H1 (cell line): ENCODE measurements at regions not wholly inside any gene's neighbourhood (a gene's known extent, or its start where the extent isn't known, plus 50 kb on each side); places are given as distances from the start of the nearest gene placed in this dataset.

ENCODE experiments used
- CTCF ChIA-PET: fragments of 300-600 bp; sonication (Branson Sonifier 250); formaldehyde crosslinking; loops from one replicate; lab custom pipeline; 2021; ENCODE audit not compliant: partially characterized antibody; lab: Charles Lee
- POLR2A ChIA-PET: fragments of 300-600 bp; sonication (Branson Sonifier 250); formaldehyde crosslinking; loops from one replicate; lab custom pipeline; 2021; ENCODE audit warnings: inconsistent platforms; ENCODE audit not compliant: partially characterized antibody; lab: Charles Lee
- DNase-seq, 2 experiments: peaks; one replicate each; pipeline versions ENCODE4 v3.0.0 to v3.0.0-alpha.2; 2010 to 2022; ENCODE audit warnings: low spot score in 2 of 2, low read depth in 1 of 2, mixed read lengths in 1 of 2
- FAIRE-seq: peaks from 2 replicates; lab custom pipeline; 2011; peaks lifted over from hg19 to GRCh38; lab: Jason Lieb, UNC
- H2AFZ ChIP-seq: 2 replicates; pipeline ENCODE4 v1.8.1; 2012; ENCODE audit warnings: low read length, inconsistent platforms
- H2AK5ac ChIP-seq: 2 replicates; pipeline ENCODE4 v1.6.1; 2013; ENCODE audit warnings: low read depth, low read length
- H2BK120ac ChIP-seq: replicated peaks from 2 replicates; pipeline ENCODE3; 2013; ENCODE audit warnings: low read depth, low read length, inconsistent platforms
- H2BK12ac ChIP-seq: 2 replicates; pipeline ENCODE4 v1.6.1; 2013; ENCODE audit warnings: low read depth, low read length
- H2BK15ac ChIP-seq: 2 replicates; pipeline ENCODE4 v1.6.1; 2013; ENCODE audit warnings: low read length
- H2BK20ac ChIP-seq: 2 replicates; pipeline ENCODE4 v1.6.1; 2013; ENCODE audit warnings: low read length
- H2BK5ac ChIP-seq: 2 replicates; pipeline ENCODE4 v1.6.1; 2013; ENCODE audit warnings: low read depth, low read length
- H3K14ac ChIP-seq: 2 replicates; pipeline ENCODE4 v1.6.1; 2013; ENCODE audit warnings: inconsistent platforms; ENCODE audit not compliant: insufficient read length
- H3K18ac ChIP-seq: 2 replicates; pipeline ENCODE4 v1.6.1; 2013; ENCODE audit warnings: low read length; ENCODE audit errors: extremely low read depth
- H3K23ac ChIP-seq: 2 replicates; pipeline ENCODE4 v1.6.1; 2013; ENCODE audit warnings: inconsistent platforms; ENCODE audit not compliant: insufficient read length
- H3K23me2 ChIP-seq: 2 replicates; pipeline ENCODE4 v1.6.1; 2013; ENCODE audit warnings: low read depth, low read length
- H3K27ac ChIP-seq: 2 replicates; pipeline ENCODE4 v1.6.1; 2011; ENCODE audit warnings: low read depth, low read length, inconsistent platforms
- H3K27me3 ChIP-seq, 4 experiments: replicated peaks in 1 of 4; 1 replicate in 1 of 4; 2 replicates in 3 of 4; pipeline versions ENCODE4 v1.6.1 to v1.8.1; 2011 to 2013; ENCODE audit warnings: low read length in 3 of 4, mild to moderate bottlenecking in 3 of 4, inconsistent platforms in 2 of 4, mixed read lengths in 2 of 4, moderate library complexity in 1 of 4; ENCODE audit not compliant: control insufficient read depth in 3 of 4, insufficient read depth in 3 of 4; ENCODE audit errors: extremely low read depth in 1 of 4
- H3K36me3 ChIP-seq, 4 experiments: 2 replicates each; pipeline versions ENCODE4 v1.6.1 to v1.8.1; 2011 to 2013; ENCODE audit warnings: mild to moderate bottlenecking in 4 of 4, low read length in 3 of 4, moderate library complexity in 2 of 4, control low read depth in 1 of 4, inconsistent platforms in 1 of 4; ENCODE audit not compliant: insufficient read depth in 4 of 4, control insufficient read depth in 2 of 4
- H3K4ac ChIP-seq: replicated peaks from 2 replicates; pipeline ENCODE3; 2013; ENCODE audit warnings: low read length, low read depth, mixed read lengths, inconsistent platforms; ENCODE audit not compliant: insufficient read length
- H3K4me1 ChIP-seq, 4 experiments: replicated peaks in 1 of 4; 1 replicate in 1 of 4; 2 replicates in 3 of 4; pipeline versions ENCODE4 v1.6.1 to v1.8.1; 2011 to 2013; ENCODE audit warnings: low read length in 3 of 4, inconsistent platforms in 2 of 4, mixed read lengths in 1 of 4; ENCODE audit not compliant: insufficient read depth in 4 of 4, control insufficient read depth in 3 of 4
- H3K4me2 ChIP-seq, 2 experiments: 2 replicates each; pipeline versions ENCODE4 v1.6.1 to v1.8.1; 2011 to 2013; ENCODE audit warnings: low read depth in 2 of 2, low read length in 2 of 2, control low read depth in 1 of 2, inconsistent platforms in 1 of 2, mild to moderate bottlenecking in 1 of 2; ENCODE audit not compliant: insufficient read depth in 1 of 2
- H3K4me3 ChIP-seq, 4 experiments: fragments of 200-600, 300-600 bp in 1 of 4; sonication (generic), shearing (Covaris generic), sonication (Bioruptor Twin) in 1 of 4; 2 replicates each; pipeline versions ENCODE4 v1.5.1 to v1.8.1; 2011 to 2016; ENCODE audit warnings: low read length in 4 of 4, low read depth in 3 of 4, control low read depth in 2 of 4, inconsistent platforms in 2 of 4, mild to moderate bottlenecking in 2 of 4, mixed read lengths in 1 of 4, moderate library complexity in 1 of 4; ENCODE audit not compliant: insufficient read depth in 2 of 4; ENCODE audit errors: extremely low read depth in 1 of 4
- H3K56ac ChIP-seq: replicated peaks from 2 replicates; pipeline ENCODE3; 2013; ENCODE audit warnings: low read depth, mild to moderate bottlenecking, mixed read lengths, low read length, inconsistent platforms; ENCODE audit not compliant: insufficient read length
- H3K79me1 ChIP-seq: 2 replicates; pipeline ENCODE4 v1.6.1; 2013; ENCODE audit warnings: low read depth, low read length, control low read depth
- H3K79me2 ChIP-seq, 2 experiments: 2 replicates each; pipeline versions ENCODE4 v1.6.1 to v1.8.1; 2012 to 2013; ENCODE audit warnings: low read length in 2 of 2, mild to moderate bottlenecking in 2 of 2, inconsistent platforms in 1 of 2; ENCODE audit not compliant: insufficient read depth in 2 of 2, control insufficient read depth in 1 of 2
- H3K9ac ChIP-seq, 4 experiments: replicated peaks in 1 of 4; 1 replicate in 1 of 4; 2 replicates in 3 of 4; pipeline versions ENCODE4 v1.6.1 to v1.8.1; 2011 to 2013; ENCODE audit warnings: low read depth in 3 of 4, low read length in 3 of 4, control low read depth in 2 of 4, mild to moderate bottlenecking in 2 of 4, moderate library complexity in 2 of 4, inconsistent platforms in 1 of 4; ENCODE audit errors: extremely low read depth in 1 of 4
- H3K9me3 ChIP-seq, 2 experiments: 2 replicates each; pipeline versions ENCODE4 v1.6.1 to v1.8.1; 2012 to 2013; ENCODE audit warnings: mild to moderate bottlenecking in 2 of 2, moderate library complexity in 2 of 2, control low read depth in 1 of 2, inconsistent platforms in 1 of 2, low read depth in 1 of 2, low read length in 1 of 2, mixed read lengths in 1 of 2; ENCODE audit not compliant: insufficient read depth in 2 of 2
- H4K20me1 ChIP-seq, 2 experiments: replicated peaks in 1 of 2; 2 replicates each; pipeline versions ENCODE3 to v1.8.1; 2011 to 2013; ENCODE audit warnings: inconsistent platforms in 2 of 2, low read length in 2 of 2, mild to moderate bottlenecking in 1 of 2; ENCODE audit not compliant: insufficient read depth in 2 of 2, control insufficient read depth in 1 of 2
- H4K5ac ChIP-seq: 2 replicates; pipeline ENCODE4 v1.6.1; 2013; ENCODE audit warnings: low read length, low read depth, mixed read lengths, inconsistent platforms; ENCODE audit not compliant: insufficient read length
- H4K8ac ChIP-seq: 2 replicates; pipeline ENCODE4 v1.8.0; 2013; ENCODE audit warnings: mild to moderate bottlenecking, moderate library complexity, low read length, inconsistent platforms; ENCODE audit not compliant: insufficient read depth; ENCODE audit errors: extremely low read depth
- H4K91ac ChIP-seq: replicated peaks from 2 replicates; pipeline ENCODE3; 2013; ENCODE audit warnings: low read length, mixed read lengths, inconsistent platforms; ENCODE audit not compliant: insufficient read length
- CBX8 ChIP-seq: fragments of 300-800, 300-1000 bp; sonication (generic); IDR thresholded peaks from 2 replicates; pipeline ENCODE4 v1.7.1; 2016; ENCODE audit warnings: low read depth, low read length, borderline replicate concordance
- EGR1 ChIP-seq: IDR thresholded peaks from 2 replicates; pipeline ENCODE4 v1.6.1; 2011; ENCODE audit warnings: low read depth, low read length, borderline replicate concordance
- POLR2AphosphoS5 ChIP-seq: IDR thresholded peaks from 2 replicates; pipeline ENCODE4 v1.6.1; 2011; ENCODE audit warnings: low read depth, low read length
- RAD21 ChIP-seq, 2 experiments: IDR thresholded peaks in 1 of 2; conservative IDR thresholded peaks in 1 of 2; 2 replicates each; pipeline ENCODE4 v1.6.1; 2011; ENCODE audit warnings: low read depth in 2 of 2, low read length in 2 of 2, improper control_type of control experiment in 1 of 2, inconsistent platforms in 1 of 2, mild to moderate bottlenecking in 1 of 2, moderate library complexity in 1 of 2
- RXRA ChIP-seq: IDR thresholded peaks from 2 replicates; pipeline ENCODE4 v1.6.1; 2011; ENCODE audit warnings: low read depth, mild to moderate bottlenecking, low read length, moderate library complexity; ENCODE audit not compliant: insufficient read depth
- SUZ12 ChIP-seq: fragments of 200-600 bp; sonication (generic); IDR thresholded peaks from 2 replicates; pipeline ENCODE4 v1.6.1; 2012; ENCODE audit warnings: mild to moderate bottlenecking, inconsistent platforms, low read length, moderate library complexity, mixed read lengths
- YY1 ChIP-seq: IDR thresholded peaks from 2 replicates; pipeline ENCODE4 v1.6.1; 2011; ENCODE audit warnings: low read depth, mild to moderate bottlenecking, low read length
- WGBS, 2 experiments: shearing (Covaris generic) in 1 of 2; methylation state at CpG; one replicate each; pipeline versions ENCODE4 v1.1.6 to v1.1.7; 2013 to 2015; ENCODE audit warnings: low lambda C conversion rate in 2 of 2, mixed read lengths in 2 of 2, inconsistent platforms in 1 of 2, low coverage in 1 of 2, missing lambda C conversion rate in 1 of 2; ENCODE audit not compliant: insufficient replicate concordance in 2 of 2, insufficient coverage in 1 of 2, insufficient read length in 1 of 2; ENCODE audit errors: extremely low coverage in 1 of 2, missing lambda C conversion rate in 1 of 2; 5-methylcytosine and 5-hydroxymethylcytosine counted together

DNA sequence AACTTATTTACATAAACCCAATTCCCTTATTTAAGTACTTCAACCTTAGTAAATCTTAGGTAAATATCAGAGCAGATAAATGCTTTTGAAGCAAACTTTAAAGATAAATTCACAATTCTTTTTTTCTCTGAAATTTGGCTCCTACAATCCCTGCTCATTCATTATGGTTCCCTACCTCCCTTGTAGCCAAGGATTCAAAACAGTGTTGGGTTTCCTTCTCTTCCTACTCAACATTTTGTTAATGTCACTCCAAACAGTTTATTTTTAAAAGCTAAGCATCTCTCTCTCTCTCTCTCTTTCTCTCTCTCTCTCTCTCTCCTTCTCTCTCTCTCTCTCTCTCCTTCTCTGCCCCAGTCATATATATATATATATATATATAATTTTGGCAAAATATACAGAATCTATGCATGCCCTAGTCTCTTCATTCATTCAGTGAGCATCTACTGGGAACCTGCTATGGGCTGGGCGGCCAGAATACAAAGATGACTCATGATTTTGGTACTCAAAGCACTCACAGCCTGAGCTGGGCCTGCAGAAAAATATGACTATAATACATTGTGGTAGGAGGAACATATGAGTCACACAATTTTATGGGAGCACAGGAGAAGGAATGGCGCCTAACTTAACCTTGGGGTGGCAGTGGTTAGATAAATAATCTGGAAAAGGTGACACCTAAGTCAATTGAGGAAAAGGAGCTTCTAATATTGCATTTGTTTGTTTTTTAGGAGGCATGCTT lies 123.7 kb upstream of the DHRS4 start:
- FAIRE-seq: no peak
- Histone ChIP-seq H3K23ac (no peak overlapping the region), H2BK12ac (no peak overlapping the region), H3K14ac (no peak overlapping the region), H3K9me3 (peaks cover 45 to 61% of the 10 kb centered on the region in 2 experiments), H3K9ac (no peak overlapping the region), H2BK20ac (no peak overlapping the region), H4K91ac (no peak overlapping the region), H3K27me3 (no peaks in the 10 kb centered on the region; a peak in 1 of 7 replicates), H3K36me3 (no peaks in the 10 kb centered on the region), H3K56ac (no peak overlapping the region), H2AK5ac (no peak overlapping the region), H4K8ac (no peak overlapping the region), H3K4me2 (no peak overlapping the region), H4K5ac (no peak overlapping the region), H2AFZ (no peak overlapping the region), H3K79me1 (no peaks in the 10 kb centered on the region; the same call in 1 of the 2 replicates), H3K4me1 (no peaks in the 10 kb centered on the region), H3K27ac (no peak overlapping the region), H2BK120ac (no peak overlapping the region), H2BK5ac (no peak overlapping the region), H3K23me2 (no peaks in the 10 kb centered on the region), H2BK15ac (no peak overlapping the region), H3K4ac (no peak overlapping the region), H3K4me3 (no peak overlapping the region), H4K20me1 (no peaks in the 10 kb centered on the region), H3K79me2 (no peaks in the 10 kb centered on the region), H3K18ac (no peak overlapping the region)
- 49% methylated on average over 2 of the region's 2 CpGs; no CpG with 5 or more reads in 1 of the 2 experiments for WGBS, 2 experiments
- POLR2A ChIA-PET: no interaction called here
- CTCF ChIA-PET: interaction anchor here (0.6 to 0.9 kb wide), 2 partner anchors 14 to 97 kb away, joined by 3 read pairs; no protein-coding TSS in a partner anchor
- no peak for DNase-seq
- TF ChIP-seq RAD21 (IDR thresholded peaks at IDR 0.05 in 1 of 2, conservative IDR thresholded peaks at IDR 0.05 in 1 of 2; ENCODE audit: low read depth in 2 of 2, low read length in 2 of 2): no peak
- no peak for TF ChIP-seq CBX8
- TF ChIP-seq RXRA: no peak
- TF ChIP-seq EGR1: no peak
- no peak for TF ChIP-seq YY1
- TF ChIP-seq SUZ12: no peak
- no peak for TF ChIP-seq POLR2AphosphoS5
